Osteoblast (primary cell): ENCODE measurements at regions not wholly inside any gene's neighbourhood (a gene's known extent, or its start where the extent isn't known, plus 50 kb on each side); places are given as distances from the start of the nearest gene placed in this dataset.
A peak's percentile ranks its signal among the peaks of the same experiment; 100 is the strongest.

Source experiments
- DNase-seq: peaks from one replicate; pipeline ENCODE4 v3.0.0; 2011; ENCODE audit warnings: low spot score, mixed read lengths; ENCODE audit not compliant: insufficient read length; ENCODE audit errors: missing footprints
- H2AFZ ChIP-seq: 2 replicates; pipeline ENCODE4 v1.6.0; 2011; ENCODE audit warnings: mild to moderate bottlenecking, low read length
- H3K27ac ChIP-seq: 2 replicates; pipeline ENCODE4 v1.5.1; 2011; ENCODE audit warnings: mild to moderate bottlenecking, low read depth, low read length, moderate library complexity
- H3K27me3 ChIP-seq: 2 replicates; pipeline ENCODE4 v1.6.0; 2012; ENCODE audit warnings: mild to moderate bottlenecking, control low read depth, inconsistent platforms, low read length, moderate library complexity; ENCODE audit not compliant: insufficient read depth
- H3K36me3 ChIP-seq: 2 replicates; pipeline ENCODE4 v1.5.1; 2011; ENCODE audit warnings: mild to moderate bottlenecking, low read length, control low read depth, moderate library complexity; ENCODE audit not compliant: insufficient read depth
- H3K4me1 ChIP-seq: 2 replicates; pipeline ENCODE4 v1.5.1; 2011; ENCODE audit warnings: mild to moderate bottlenecking, low read length, control low read depth, moderate library complexity; ENCODE audit not compliant: insufficient read depth
- H3K4me2 ChIP-seq: 2 replicates; pipeline ENCODE4 v1.6.0; 2011; ENCODE audit warnings: mild to moderate bottlenecking, low read length; ENCODE audit not compliant: insufficient read depth
- H3K4me3 ChIP-seq: fragments of 200-600 bp; sonication (generic); 3 replicates; pipeline ENCODE4 v1.5.1; 2012; ENCODE audit warnings: mild to moderate bottlenecking, low read length, inconsistent platforms; ENCODE audit not compliant: insufficient read depth
- H3K79me2 ChIP-seq: 2 replicates; pipeline ENCODE4 v1.6.0; 2012; ENCODE audit warnings: mild to moderate bottlenecking, low read length, control low read depth, inconsistent platforms; ENCODE audit not compliant: insufficient read depth
- H3K9me3 ChIP-seq: 2 replicates; pipeline ENCODE4 v1.5.1; 2011; ENCODE audit warnings: low read depth, low read length, control low read depth
- H4K20me1 ChIP-seq: 2 replicates; pipeline ENCODE4 v1.6.0; 2012; ENCODE audit warnings: mild to moderate bottlenecking, low read length, control low read depth; ENCODE audit not compliant: insufficient read depth
- TF ChIP-seq, protein P1 (sequence below): IDR thresholded peaks from 2 replicates; pipeline ENCODE4 v1.5.1; 2011; ENCODE audit warnings: mild to moderate bottlenecking, low read depth, low read length, moderate library complexity; ENCODE audit errors: extremely low read depth

- Histone ChIP-seq H3K79me2 (no peaks in the 10 kb centered on the region), H4K20me1 (no peaks in the 10 kb centered on the region), H3K4me1 (peaks cover 8% of the 10 kb centered on the region), H2AFZ (no peak overlapping the region), H3K4me3 (no peak overlapping the region), H3K27ac (no peak overlapping the region), H3K27me3 (no peaks in the 10 kb centered on the region), H3K4me2 (no peak overlapping the region), H3K36me3 (no peaks in the 10 kb centered on the region), H3K9me3 (no peaks in the 10 kb centered on the region)
- TF ChIP-seq, protein P1, sequence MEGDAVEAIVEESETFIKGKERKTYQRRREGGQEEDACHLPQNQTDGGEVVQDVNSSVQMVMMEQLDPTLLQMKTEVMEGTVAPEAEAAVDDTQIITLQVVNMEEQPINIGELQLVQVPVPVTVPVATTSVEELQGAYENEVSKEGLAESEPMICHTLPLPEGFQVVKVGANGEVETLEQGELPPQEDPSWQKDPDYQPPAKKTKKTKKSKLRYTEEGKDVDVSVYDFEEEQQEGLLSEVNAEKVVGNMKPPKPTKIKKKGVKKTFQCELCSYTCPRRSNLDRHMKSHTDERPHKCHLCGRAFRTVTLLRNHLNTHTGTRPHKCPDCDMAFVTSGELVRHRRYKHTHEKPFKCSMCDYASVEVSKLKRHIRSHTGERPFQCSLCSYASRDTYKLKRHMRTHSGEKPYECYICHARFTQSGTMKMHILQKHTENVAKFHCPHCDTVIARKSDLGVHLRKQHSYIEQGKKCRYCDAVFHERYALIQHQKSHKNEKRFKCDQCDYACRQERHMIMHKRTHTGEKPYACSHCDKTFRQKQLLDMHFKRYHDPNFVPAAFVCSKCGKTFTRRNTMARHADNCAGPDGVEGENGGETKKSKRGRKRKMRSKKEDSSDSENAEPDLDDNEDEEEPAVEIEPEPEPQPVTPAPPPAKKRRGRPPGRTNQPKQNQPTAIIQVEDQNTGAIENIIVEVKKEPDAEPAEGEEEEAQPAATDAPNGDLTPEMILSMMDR, result no peak
- no peak for DNase-seq
Observed at GRCh38 chr5:60505373-60506171, 194.4 kb downstream of the DEPDC1B start.

DNA sequence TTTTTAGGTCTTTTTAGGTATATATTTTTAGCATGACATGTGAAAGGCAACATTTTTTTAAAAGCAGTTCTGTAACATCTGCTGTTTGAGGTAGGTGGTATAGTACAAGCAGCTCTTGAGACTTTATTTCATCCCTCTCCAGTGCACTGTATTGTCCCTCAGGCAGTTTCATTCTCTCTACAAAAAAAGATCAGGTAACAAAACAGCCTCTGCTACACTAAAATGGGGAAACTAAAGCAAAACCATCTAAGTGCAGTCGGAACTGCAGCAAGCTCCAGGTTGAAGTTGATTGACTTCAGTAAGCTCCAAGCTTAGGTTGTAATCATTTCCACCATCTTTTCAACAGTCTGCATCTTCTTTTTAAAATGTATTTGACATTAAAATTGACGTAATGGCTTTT lies 195.6 kb downstream of the DEPDC1B start:
- DNase-seq, result no peak
- Histone ChIP-seq H3K27me3 (no peaks in the 10 kb centered on the region), H3K4me3 (no peak overlapping the region), H3K79me2 (no peaks in the 10 kb centered on the region), H3K36me3 (no peaks in the 10 kb centered on the region), H3K4me2 (no peak overlapping the region), H3K4me1 (peaks cover 8% of the 10 kb centered on the region), H4K20me1 (no peaks in the 10 kb centered on the region), H3K27ac (no peak overlapping the region), H3K9me3 (no peaks in the 10 kb centered on the region), H2AFZ (no peak overlapping the region)
- TF ChIP-seq, protein P1, result no peak

DNA sequence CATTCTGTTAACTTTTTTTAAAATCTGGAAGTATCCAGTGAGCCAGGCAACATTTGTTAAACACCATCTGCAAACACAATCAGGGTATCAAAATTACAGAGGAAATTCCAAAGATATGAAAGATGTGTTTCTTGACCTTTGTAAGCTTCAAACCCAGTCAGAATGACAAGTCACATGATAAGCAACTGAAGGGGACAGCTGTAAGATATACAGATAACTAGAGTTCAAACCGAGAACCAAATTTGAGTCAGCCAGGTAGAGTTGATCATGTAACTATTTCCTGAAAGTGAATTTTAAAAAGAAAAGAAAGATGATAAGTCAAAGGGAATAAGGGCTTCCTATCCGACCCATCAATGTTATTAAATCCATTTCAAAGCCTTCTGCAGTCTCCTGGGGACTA lies 196.2 kb downstream of the DEPDC1B start:
- no peak overlapping the region for H2AFZ ChIP-seq
- TF ChIP-seq, protein P1, result no peak
- no peak for DNase-seq

DNA sequence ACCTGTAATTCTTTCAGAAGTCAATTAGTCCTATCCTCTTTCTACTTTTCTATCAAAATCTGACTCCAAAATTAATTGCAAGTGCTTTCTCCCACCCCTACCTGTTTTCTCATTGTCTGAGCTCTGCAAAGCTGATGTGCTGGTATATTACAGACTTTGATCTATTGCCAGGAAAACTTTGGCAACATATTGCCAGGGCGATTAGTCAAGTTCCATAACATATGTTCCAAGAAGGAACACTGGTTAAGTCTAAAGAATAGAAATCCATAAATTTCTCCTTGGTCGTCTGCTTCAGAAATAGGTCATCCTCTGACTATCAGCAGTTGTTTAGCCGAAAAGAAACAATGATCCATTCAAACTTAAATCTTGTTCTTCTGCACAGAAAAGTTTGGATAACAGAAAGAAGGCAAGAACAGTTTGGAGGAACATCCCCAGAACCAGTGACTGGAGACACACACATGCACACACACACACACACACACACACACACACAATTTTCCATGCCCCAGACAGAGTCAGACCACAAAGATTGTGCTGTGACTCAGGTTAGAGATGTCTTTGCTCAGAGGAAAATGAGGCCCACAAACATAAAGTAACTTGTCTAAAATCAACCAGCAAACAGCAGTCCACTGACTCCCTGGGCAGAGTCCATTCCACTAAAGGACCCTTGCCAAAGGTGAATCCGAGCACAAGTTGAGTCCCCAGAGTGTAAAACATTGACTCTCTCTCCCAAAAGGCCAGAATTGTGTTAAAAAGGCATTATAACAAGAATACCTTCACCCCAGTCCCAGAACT lies 202.1 kb downstream of the DEPDC1B start:
- Histone ChIP-seq H3K27ac (peak overlapping the region; percentile 10), H3K4me2 (no peak overlapping the region), H3K9me3 (no peaks in the 10 kb centered on the region), H2AFZ (peak overlapping the region; percentile 43), H3K4me3 (no peak overlapping the region), H4K20me1 (no peaks in the 10 kb centered on the region), H3K79me2 (no peaks in the 10 kb centered on the region), H3K4me1 (peaks cover 31% of the 10 kb centered on the region), H3K36me3 (no peaks in the 10 kb centered on the region), H3K27me3 (no peaks in the 10 kb centered on the region)
- peak; percentile 15 for DNase-seq
- TF ChIP-seq, protein P1, result no peak

More for the DNA sequence above, 196.2 kb downstream of the DEPDC1B start:
- Histone ChIP-seq H3K4me1 (peaks cover 8% of the 10 kb centered on the region), H3K27ac (no peak overlapping the region), H3K4me2 (no peak overlapping the region), H4K20me1 (no peaks in the 10 kb centered on the region), H3K27me3 (no peaks in the 10 kb centered on the region), H3K9me3 (no peaks in the 10 kb centered on the region), H3K4me3 (no peak overlapping the region), H3K36me3 (no peaks in the 10 kb centered on the region), H3K79me2 (no peaks in the 10 kb centered on the region)
